ENCODE measurements at regions not wholly inside any gene's neighbourhood (a gene's known extent, or its start where the extent isn't known, plus 50 kb on each side); places are given as distances from the start of the nearest gene placed in this dataset.

DNA sequence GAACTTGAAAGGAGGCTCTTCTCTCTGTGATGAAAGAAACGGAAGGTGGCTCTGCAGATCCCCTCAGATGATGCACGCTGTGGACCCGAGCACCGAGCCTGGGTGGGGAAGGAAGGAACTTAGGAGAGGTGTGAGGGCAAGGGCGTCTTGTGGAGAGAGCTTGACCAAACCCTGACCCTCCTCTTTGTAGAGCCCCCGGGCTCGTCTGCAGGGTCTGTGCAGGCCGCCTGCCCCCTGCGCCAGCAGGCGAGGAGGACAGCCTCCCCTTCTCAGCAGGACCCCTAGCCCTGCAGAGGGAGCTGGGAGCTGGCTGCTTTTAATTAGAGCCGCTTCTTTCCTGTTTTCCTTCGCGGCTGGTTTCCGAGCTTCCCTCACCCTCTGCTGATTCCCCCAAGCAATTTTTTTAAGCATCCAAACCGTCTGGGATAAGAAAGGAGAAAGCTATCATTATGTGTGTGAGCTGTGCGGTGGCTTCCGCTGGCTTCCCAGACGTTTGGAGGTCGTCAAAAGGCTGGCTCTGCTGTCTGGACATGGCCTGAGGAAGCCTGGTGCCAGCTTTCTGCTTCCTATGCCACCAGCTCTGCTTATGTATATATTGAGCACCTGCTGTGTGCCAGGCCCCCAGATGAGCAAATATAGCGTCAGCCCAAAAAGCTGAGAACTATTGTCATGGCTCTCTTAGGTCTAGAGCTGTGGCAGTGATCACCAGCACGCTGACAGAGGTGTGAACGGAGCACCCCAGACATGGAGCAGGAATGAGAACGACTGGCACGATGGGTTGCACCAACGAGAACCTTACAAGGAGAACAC lies 160.2 kb upstream of the IRF2BP2 start:
- ChIA-PET CTCF (interaction anchor here (0.7 to 1.1 kb wide), 2 partner anchors 61 to 315 kb away, joined by 3 to 4 read pairs; no protein-coding TSS in a partner anchor), POLR2A (interaction anchor here (1.3 to 4.0 kb wide), 3 partner anchors 113 to 159 kb away, joined by 3 to 44 read pairs (median 5); partner anchors contain the start of gene IRF2BP2)
- H3K27me3 Mint-ChIP-seq (ENCODE audit: insufficient read depth, unreplicated experiment): no peaks in the 10 kb centered on the region
- peaks cover 28% of the 10 kb centered on the region for H3K4me1 Mint-ChIP-seq (ENCODE audit: insufficient read depth, unreplicated experiment)
- DNase-seq (ENCODE audit: unreplicated experiment): no peak
- H3K4me3 Mint-ChIP-seq (ENCODE audit: unreplicated experiment): no peak overlapping the region
- no TSS peak for BruUV-seq (replicated peaks)
- TF ChIP-seq, protein P1, sequence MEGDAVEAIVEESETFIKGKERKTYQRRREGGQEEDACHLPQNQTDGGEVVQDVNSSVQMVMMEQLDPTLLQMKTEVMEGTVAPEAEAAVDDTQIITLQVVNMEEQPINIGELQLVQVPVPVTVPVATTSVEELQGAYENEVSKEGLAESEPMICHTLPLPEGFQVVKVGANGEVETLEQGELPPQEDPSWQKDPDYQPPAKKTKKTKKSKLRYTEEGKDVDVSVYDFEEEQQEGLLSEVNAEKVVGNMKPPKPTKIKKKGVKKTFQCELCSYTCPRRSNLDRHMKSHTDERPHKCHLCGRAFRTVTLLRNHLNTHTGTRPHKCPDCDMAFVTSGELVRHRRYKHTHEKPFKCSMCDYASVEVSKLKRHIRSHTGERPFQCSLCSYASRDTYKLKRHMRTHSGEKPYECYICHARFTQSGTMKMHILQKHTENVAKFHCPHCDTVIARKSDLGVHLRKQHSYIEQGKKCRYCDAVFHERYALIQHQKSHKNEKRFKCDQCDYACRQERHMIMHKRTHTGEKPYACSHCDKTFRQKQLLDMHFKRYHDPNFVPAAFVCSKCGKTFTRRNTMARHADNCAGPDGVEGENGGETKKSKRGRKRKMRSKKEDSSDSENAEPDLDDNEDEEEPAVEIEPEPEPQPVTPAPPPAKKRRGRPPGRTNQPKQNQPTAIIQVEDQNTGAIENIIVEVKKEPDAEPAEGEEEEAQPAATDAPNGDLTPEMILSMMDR (IDR thresholded peaks at IDR 0.05; ENCODE audit: unreplicated experiment): no peak
- H3K27ac Mint-ChIP-seq (ENCODE audit: low read depth, unreplicated experiment): no peak overlapping the region
- H3K36me3 Mint-ChIP-seq (ENCODE audit: insufficient read depth, unreplicated experiment): no peaks in the 10 kb centered on the region
- H3K9me3 Mint-ChIP-seq (ENCODE audit: unreplicated experiment): peaks cover 2% of the 10 kb centered on the region
- intact Hi-C loops (cut with micrococcal nuclease): loop anchor here (5.0 kb wide), 1 partner anchor 312 kb away; no protein-coding TSS in a partner anchor

DNA sequence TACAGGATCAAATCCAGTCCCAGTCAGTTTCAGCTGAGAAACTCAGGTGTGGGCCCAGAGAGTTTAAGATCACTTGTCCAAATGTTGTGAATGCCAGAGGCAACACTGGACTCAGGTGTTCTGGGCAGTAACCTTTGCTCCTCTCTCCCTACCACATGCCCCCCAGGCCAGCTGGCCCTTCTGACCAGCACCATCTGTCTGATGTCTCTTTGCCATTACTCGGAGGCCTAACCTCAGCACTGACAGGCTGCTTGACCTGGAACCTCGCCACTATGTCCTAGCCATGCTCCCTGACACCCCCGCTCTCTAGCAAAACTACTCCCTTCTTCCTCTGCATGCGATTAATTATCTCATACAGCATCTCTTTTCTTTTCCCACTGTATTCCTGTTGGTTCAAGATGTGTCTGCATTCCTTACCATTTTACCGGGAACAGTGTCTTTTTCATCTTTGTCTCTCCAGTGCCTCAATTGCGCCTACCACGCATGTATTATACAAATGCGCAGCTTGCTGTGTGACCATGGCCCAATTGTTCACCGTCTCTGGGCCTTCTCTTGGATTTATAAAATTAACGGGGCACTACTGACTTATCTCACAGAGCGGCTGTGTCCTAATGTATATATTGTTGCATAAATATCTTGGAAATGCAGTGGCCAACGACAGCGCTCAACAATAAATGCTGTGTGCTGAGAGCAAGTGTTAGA lies 159.5 kb upstream of the IRF2BP2 start:
- no peak overlapping the region for H3K27ac Mint-ChIP-seq (ENCODE audit: low read depth, unreplicated experiment)
- CTCF ChIA-PET: interaction anchor here (1.1 kb wide), 1 partner anchor 8 kb away, joined by 5 read pairs; no protein-coding TSS in a partner anchor
- H3K4me1 Mint-ChIP-seq (ENCODE audit: insufficient read depth, unreplicated experiment): peaks cover 25% of the 10 kb centered on the region
- H3K9me3 Mint-ChIP-seq (ENCODE audit: unreplicated experiment): no peaks in the 10 kb centered on the region
- TF ChIP-seq, protein P1 (IDR thresholded peaks at IDR 0.05; ENCODE audit: unreplicated experiment): no peak
- H3K36me3 Mint-ChIP-seq (ENCODE audit: insufficient read depth, unreplicated experiment): no peaks in the 10 kb centered on the region
- intact Hi-C loops (cut with micrococcal nuclease): no loop called here
- BruUV-seq (replicated peaks): no TSS peak
- no peak overlapping the region for H3K4me3 Mint-ChIP-seq (ENCODE audit: unreplicated experiment)
- POLR2A ChIA-PET: interaction anchor here (0.6 kb wide), 1 partner anchor 344 kb away, joined by 3 read pairs; no protein-coding TSS in a partner anchor
- H3K27me3 Mint-ChIP-seq (ENCODE audit: insufficient read depth, unreplicated experiment): no peaks in the 10 kb centered on the region
- DNase-seq (ENCODE audit: unreplicated experiment): no peak

DNA sequence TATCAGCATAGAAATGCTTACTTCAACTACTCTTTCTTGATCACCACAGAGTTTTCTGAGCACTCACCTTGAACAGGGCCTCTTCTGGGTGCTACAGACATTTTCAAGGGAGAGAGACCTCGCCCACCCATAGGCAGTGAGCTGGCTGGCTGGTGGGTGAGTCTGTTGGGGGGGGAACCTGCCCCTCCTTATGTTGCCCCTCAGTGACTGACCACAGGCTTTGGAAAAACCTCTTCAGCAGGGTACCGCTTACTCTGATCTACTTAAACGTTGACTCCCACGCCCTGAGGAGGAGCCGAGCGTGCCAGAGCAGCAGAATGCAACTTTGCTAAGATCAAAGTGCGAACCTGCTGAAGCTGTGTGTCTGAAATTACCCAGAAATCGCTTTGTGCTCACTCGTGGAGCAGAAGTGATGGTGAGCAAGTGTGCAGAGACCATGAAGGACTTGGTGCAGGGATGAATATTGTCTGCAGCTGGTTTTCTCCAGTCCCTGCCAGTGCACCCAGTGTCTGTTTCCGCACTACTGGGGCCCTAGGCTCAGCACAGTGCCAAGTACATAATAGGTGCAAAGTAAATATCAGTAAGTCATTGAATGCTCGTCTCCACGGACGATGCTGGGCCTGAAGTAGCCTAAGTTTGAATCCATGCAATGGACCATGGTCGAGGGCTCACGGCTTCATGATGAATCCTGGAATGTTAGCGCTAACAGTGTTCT lies 158.7 kb upstream of the IRF2BP2 start:
- Mint-ChIP-seq H3K27ac (ENCODE audit: low read depth, unreplicated experiment) (no peak overlapping the region), H3K36me3 (ENCODE audit: insufficient read depth, unreplicated experiment) (no peaks in the 10 kb centered on the region), H3K4me3 (ENCODE audit: unreplicated experiment) (no peak overlapping the region), H3K27me3 (ENCODE audit: insufficient read depth, unreplicated experiment) (no peaks in the 10 kb centered on the region), H3K9me3 (ENCODE audit: unreplicated experiment) (no peaks in the 10 kb centered on the region), H3K4me1 (ENCODE audit: insufficient read depth, unreplicated experiment) (peaks cover 25% of the 10 kb centered on the region)
- BruUV-seq (replicated peaks): no TSS peak
- intact Hi-C loops (cut with micrococcal nuclease): no loop called here
- no peak for DNase-seq (ENCODE audit: unreplicated experiment)
- TF ChIP-seq, protein P1 (IDR thresholded peaks at IDR 0.05; ENCODE audit: unreplicated experiment): no peak
- POLR2A ChIA-PET: interaction anchor here (0.6 kb wide), 1 partner anchor 345 kb away, joined by 3 read pairs; no protein-coding TSS in a partner anchor
- CTCF ChIA-PET: interaction anchor here (1.1 kb wide), 1 partner anchor 8 kb away, joined by 5 read pairs; no protein-coding TSS in a partner anchor
